Activated B cell treated with CpG ODN at 0.5 μM for 24 hours (primary cell): ENCODE measurements at regions not wholly inside any gene's neighbourhood (a gene's known extent, or its start where the extent isn't known, plus 50 kb on each side); places are given as distances from the start of the nearest gene placed in this dataset.

ENCODE experiments used
- ATAC-seq: fragments of 200-7000 bp; cut with Tn5 transposase; one replicate; pipeline ENCODE4 v1.10.0; 2021; ENCODE audit warnings: low read depth, mild to moderate bottlenecking, moderate library complexity
- CTCF ChIA-PET: fragments of 350-600 bp; sonication (Branson Sonifier 250); formaldehyde crosslinking; loops from one replicate; lab custom pipeline; 2021; ENCODE audit warnings: antibody characterized with exemption; lab: Charles Lee
- POLR2A ChIA-PET: fragments of 350-600 bp; sonication (Branson Sonifier 250); formaldehyde crosslinking; loops from one replicate; lab custom pipeline; 2021; ENCODE audit warnings: antibody characterized with exemption; lab: Charles Lee
- DNase-seq: peaks from one replicate; pipeline ENCODE4 v3.0.0; 2022
- H3K27ac Mint-ChIP-seq: one replicate; pipeline ENCODE4 v1.8.0; 2020; ENCODE audit warnings: mixed read lengths
- H3K27me3 Mint-ChIP-seq: one replicate; pipeline ENCODE4 v1.8.0; 2021; ENCODE audit warnings: mixed read lengths
- H3K36me3 Mint-ChIP-seq: one replicate; pipeline ENCODE4 v1.8.0; 2021; ENCODE audit warnings: low read depth, mixed read lengths
- H3K4me1 Mint-ChIP-seq: one replicate; pipeline ENCODE4 v1.8.0; 2021; ENCODE audit warnings: mixed read lengths
- H3K4me3 Mint-ChIP-seq: one replicate; pipeline ENCODE4 v1.8.0; 2020; ENCODE audit warnings: mild to moderate bottlenecking, mixed read lengths
- H3K9me3 Mint-ChIP-seq: one replicate; pipeline ENCODE4 v1.8.0; 2020; ENCODE audit warnings: mixed read lengths
- intact Hi-C: fragments of 100-400 bp; cut with micrococcal nuclease; formaldehyde crosslinking; loops from one replicate; pipeline ENCODE4 v1.15.1; 2024
- TF ChIP-seq, protein P1 (sequence below): fragments of 200-600 bp; IDR thresholded peaks from one replicate; pipeline ENCODE4 v1.8.0; 2022; ENCODE audit warnings: antibody characterized with exemption, mild to moderate bottlenecking

DNA sequence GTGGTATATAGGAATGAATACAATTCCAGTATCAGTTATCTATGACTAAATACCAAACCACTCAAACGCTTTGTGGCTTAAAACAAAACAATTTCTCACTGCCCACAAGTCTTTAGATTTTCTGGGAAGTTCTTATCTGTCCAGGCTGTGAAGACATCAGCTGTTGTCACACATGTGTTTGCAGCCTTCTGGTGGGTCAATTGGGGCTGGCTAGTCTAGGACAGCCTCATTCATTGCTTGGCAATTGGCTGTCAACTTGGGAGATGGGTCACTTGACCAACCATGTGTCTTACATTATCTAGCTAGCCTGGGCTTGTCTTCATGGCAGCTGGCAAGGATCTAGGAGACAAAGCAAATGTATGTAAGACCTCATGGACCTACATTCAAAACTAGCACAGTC lies 53.8 kb upstream of the PAPPA start:
- ChIA-PET POLR2A (no interaction called here), CTCF (no interaction called here)
- no peaks in the 10 kb centered on the region for H3K9me3 Mint-ChIP-seq
- H3K27ac Mint-ChIP-seq = no peak overlapping the region
- no peaks in the 10 kb centered on the region for H3K4me1 Mint-ChIP-seq
- TF ChIP-seq, protein P1, sequence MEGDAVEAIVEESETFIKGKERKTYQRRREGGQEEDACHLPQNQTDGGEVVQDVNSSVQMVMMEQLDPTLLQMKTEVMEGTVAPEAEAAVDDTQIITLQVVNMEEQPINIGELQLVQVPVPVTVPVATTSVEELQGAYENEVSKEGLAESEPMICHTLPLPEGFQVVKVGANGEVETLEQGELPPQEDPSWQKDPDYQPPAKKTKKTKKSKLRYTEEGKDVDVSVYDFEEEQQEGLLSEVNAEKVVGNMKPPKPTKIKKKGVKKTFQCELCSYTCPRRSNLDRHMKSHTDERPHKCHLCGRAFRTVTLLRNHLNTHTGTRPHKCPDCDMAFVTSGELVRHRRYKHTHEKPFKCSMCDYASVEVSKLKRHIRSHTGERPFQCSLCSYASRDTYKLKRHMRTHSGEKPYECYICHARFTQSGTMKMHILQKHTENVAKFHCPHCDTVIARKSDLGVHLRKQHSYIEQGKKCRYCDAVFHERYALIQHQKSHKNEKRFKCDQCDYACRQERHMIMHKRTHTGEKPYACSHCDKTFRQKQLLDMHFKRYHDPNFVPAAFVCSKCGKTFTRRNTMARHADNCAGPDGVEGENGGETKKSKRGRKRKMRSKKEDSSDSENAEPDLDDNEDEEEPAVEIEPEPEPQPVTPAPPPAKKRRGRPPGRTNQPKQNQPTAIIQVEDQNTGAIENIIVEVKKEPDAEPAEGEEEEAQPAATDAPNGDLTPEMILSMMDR = no peak
- DNase-seq (no peak), ATAC-seq (no peak)
- no peak overlapping the region for H3K4me3 Mint-ChIP-seq
- H3K36me3 Mint-ChIP-seq = no peaks in the 10 kb centered on the region
- intact Hi-C loops = no loop called here
- H3K27me3 Mint-ChIP-seq = no peaks in the 10 kb centered on the region

DNA sequence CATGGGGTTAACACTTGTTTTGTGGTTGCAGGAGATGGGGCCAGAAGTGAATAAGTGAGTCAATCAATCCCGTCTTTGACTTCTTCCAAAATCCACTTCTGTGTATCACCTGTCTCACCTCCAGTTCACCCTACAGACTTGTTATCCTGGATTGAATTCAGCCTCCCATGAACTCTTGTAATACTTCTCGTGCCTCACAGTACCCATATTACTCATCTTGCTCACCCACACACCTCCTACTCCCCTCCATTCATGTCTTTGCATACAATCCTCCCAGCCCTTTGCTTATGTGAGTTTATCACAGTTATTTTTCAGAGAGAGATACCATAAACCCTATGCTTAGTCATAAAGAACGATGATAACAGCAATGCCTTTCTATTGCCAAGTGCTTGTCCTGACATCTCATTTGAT lies 52.9 kb upstream of the PAPPA start:
- no peak for DNase-seq
- TF ChIP-seq, protein P1 = no peak
- ATAC-seq = no peak

DNA sequence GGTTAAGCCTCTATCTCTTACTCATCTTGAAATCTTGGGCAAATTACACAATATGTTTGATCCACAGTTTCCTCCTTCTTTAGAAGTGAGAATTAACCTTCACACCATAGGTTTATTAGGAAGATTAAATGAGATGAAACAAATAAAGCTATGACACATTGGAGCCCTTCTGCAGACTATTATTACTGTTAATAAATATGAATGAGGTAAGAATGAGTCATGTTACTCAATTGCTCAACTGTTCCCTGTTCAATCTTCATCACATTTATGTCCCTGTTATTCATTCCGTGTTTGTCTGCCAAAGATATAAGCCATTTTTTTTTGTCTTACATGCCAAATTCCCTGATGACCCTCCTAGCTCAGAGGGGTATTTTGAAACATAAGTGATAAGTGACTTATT lies 52.1 kb upstream of the PAPPA start:
- ATAC-seq (no peak), DNase-seq (no peak)
- intact Hi-C loops = no loop called here
- TF ChIP-seq, protein P1 = no peak
- Mint-ChIP-seq H3K36me3 (no peaks in the 10 kb centered on the region), H3K27ac (no peak overlapping the region), H3K4me3 (no peak overlapping the region), H3K4me1 (no peaks in the 10 kb centered on the region), H3K9me3 (no peaks in the 10 kb centered on the region), H3K27me3 (no peaks in the 10 kb centered on the region)
- CTCF ChIA-PET = no interaction called here
- POLR2A ChIA-PET = no interaction called here

More for the DNA sequence above, 52.9 kb upstream of the PAPPA start:
- Mint-ChIP-seq H3K27ac (no peak overlapping the region), H3K4me3 (no peak overlapping the region), H3K9me3 (no peaks in the 10 kb centered on the region), H3K4me1 (no peaks in the 10 kb centered on the region), H3K36me3 (no peaks in the 10 kb centered on the region), H3K27me3 (no peaks in the 10 kb centered on the region)
- ChIA-PET CTCF (no interaction called here), POLR2A (no interaction called here)
- intact Hi-C loops = no loop called here

DNA sequence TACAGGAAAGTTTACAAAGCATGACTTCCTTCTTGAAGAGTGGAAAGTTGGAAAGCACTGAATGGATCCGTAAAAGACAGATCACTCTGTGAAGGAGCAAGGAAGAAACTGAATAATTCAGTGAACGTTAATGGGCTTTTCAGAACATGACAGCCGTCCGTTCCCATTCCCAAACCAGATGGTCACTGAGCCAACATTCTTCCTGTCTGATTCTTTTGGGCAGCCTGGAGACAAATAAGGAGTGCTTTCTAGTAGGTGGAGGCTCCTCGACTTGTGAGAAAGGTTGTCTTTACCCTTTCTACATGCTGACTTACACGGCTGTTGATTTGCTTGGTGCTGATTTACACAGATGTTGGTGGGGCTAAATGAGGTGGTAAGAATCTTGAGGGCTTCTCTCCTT lies 51.0 kb upstream of the PAPPA start:
- Mint-ChIP-seq H3K9me3 (no peaks in the 10 kb centered on the region), H3K4me3 (no peak overlapping the region), H3K27me3 (no peaks in the 10 kb centered on the region), H3K4me1 (no peaks in the 10 kb centered on the region), H3K27ac (no peak overlapping the region), H3K36me3 (no peaks in the 10 kb centered on the region)
- DNase-seq = no peak
- no peak for ATAC-seq
- POLR2A ChIA-PET = no interaction called here
- CTCF ChIA-PET = no interaction called here
- TF ChIP-seq, protein P1 = no peak
- intact Hi-C loops = no loop called here
